GM21515 (cell line): ENCODE measurements at regions not wholly inside any gene's neighbourhood (a gene's known extent, or its start where the extent isn't known, plus 50 kb on each side); places are given as distances from the start of the nearest gene placed in this dataset.
"Not testable (repeated sequence)": the region's sequence is repeated elsewhere in the genome, so short reads cannot be mapped to it uniquely, and the experiment has no call there.

Experiments used
- ATAC-seq: cut with Tn5 transposase; IDR thresholded peaks from one replicate; pipeline ENCODE4 v1.9.1; 2021; ENCODE audit not compliant: unreplicated experiment

DNA sequence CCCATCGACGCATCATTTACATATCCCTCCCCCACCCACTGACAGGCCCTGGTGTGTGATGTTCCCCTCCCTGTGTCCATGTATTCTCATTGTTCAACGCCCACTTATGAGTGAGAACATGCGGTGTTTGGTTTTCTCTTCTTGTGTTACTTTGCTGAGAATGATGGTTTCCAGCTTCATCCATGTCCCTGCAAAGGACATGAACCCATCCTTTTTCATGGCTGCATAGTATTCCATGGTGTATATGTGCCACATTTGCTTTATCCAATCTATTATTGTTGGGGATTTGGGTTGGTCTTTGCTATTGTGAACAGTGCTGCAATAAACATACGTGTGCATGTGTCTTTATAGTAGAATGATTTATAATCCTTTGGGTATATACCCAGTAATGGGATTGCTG is 243.3 kb downstream of the TTC6 start:
- not testable (repeated sequence) for ATAC-seq

DNA sequence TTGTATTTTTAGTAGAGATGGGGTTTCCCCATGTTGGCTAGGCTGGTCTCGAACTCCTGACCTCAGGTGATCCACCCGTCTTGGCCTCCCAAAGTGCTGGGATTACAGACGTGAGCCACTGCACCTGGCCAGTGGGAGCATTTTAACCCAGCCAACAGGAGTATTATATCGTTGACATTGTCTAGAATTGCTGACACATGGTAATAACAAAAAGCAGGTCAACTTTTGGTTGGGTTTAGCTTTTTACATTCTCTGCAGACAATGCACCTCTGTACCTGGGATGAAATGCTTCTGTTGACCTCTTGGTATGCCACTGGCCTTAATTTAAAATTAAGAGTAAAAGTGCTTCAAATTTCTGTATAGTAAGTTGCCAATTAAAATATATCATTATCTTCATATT is 245.6 kb downstream of the TTC6 start:
- not testable (repeated sequence) for ATAC-seq

DNA sequence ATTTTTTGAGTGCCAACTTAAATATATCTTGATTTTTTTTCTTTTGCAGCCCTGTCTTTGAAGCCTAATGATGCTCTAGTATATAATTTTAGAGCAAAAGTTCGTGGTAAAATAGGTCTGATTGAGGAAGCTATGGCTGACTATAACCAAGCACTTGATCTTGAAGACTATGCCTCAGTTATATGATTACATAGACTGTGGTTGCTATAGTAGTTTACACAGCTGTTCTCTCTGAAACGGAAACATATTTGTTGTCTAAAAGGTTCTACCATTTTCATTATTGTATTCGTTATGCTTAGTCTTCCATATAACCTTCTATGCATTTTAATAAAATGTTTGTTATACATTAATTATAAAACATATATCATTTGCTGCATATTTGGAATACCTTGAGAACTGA is 246.7 kb downstream of the TTC6 start:
- ATAC-seq, result no peak

DNA sequence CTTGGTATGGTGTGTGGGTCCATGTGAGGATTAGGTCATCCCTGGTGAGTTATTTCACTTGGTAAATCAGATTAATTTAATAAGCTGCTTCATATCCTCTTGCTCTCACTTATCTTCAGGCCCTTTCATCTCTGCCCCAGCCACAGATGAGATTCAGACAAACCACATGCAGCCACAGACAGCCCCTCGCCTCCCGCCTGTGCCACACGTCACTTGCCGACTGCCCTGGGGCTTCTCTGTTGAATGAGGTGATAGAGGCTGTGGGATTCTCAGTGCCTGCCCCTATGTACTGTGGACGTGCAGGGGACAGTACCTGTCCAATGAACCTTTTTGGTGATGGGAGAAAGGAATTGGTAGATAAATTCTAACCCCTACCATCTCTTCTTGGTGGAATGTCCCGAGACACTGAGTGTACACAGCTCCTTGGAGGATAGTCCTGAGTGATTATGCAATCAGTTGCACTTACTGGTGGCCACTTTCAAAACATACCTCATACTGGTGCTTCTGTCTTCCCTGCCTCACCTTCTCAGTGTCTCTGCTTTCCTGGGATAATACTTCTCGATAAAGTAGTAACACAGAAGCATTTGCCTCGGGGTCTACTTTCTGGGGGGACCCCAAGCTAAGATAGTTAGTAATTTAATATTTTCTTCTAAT is 248.7 kb downstream of the TTC6 start:
- no peak for ATAC-seq

DNA sequence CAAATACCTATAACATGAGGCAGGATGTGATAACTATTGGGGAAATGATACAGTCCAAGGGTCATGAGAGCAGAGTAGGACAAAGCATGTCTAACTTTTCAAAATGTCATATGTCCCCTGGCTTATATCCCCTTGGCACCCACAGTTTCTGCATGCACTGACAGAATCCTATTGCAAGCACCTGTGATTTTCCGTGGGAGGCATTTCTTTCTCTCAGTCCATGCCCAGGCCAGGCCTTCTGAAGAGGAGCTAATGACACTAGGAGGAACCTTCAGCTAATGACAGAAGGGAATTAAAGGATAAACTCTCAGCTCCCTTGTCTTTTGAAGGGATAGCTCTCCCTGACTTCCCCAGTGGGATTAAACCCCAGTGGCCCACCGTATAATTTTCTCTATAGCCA is 249.2 kb downstream of the TTC6 start:
- ATAC-seq, result no peak

DNA sequence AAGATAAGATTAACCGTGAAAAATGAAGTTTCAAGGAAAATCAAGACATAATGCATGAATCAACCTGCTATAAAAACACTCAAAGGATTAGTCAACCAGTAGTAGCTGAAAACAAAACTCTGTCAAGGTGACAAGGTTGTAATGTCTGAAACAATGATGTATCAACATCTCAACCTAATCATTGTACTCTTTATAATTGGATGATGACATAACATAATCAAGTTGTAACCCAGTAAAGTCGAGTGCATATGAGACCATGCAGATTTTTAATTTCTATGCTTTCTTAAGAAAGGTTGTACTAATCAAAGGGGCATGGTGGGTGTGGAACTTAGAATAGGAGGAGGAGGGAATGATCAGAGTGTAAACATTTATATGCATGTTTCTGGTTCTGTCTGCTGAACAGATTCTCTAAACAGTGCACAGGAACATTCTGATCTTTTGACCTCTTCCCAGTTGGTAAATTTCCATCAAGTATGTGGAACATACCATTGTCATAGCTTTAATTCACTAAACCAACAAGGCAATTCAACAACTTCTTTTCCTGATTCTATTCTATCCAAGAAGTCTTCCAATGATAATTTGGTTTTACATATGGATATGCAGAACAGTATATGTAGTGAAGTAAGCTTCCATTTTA is 253.7 kb downstream of the TTC6 start:
- no peak for ATAC-seq

DNA sequence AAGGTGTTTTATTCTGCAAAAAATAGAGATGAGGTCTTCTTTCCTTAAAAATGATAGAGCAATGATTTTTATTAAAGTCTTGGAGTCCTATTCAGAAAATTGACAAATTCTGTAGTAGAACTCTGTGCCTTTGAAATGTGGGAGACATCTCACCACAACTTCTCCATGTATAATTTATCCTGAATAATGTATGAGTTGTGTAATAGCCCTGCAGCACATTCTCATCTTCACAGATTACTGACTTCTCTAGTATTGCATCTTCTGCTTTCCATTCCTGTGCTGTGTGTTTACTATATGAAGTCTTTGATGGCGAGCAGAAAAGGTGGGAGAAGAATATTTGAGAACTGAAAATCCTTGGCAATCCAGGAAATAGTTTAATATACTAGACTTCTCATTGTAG is 255.6 kb downstream of the TTC6 start:
- ATAC-seq, result no peak

DNA sequence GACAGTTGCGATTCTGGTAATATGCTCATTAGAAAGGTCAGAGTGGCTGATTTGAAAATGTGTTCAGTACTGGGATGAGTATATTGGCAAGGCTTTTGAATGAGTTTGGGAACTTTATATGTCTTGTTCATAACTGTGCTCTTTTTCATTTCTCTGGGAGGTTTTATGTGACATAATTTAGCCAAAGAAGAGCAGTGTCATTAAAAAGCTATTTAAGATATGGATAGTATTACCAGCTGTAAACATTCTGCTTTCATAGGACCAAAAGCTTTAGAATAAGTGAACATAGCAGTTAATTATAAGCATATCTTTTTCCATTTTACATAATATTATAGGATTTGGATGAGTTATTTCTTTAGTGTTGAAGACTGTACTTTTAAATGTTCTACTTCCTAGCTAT is 260.4 kb downstream of the TTC6 start:
- ATAC-seq, result no peak

DNA sequence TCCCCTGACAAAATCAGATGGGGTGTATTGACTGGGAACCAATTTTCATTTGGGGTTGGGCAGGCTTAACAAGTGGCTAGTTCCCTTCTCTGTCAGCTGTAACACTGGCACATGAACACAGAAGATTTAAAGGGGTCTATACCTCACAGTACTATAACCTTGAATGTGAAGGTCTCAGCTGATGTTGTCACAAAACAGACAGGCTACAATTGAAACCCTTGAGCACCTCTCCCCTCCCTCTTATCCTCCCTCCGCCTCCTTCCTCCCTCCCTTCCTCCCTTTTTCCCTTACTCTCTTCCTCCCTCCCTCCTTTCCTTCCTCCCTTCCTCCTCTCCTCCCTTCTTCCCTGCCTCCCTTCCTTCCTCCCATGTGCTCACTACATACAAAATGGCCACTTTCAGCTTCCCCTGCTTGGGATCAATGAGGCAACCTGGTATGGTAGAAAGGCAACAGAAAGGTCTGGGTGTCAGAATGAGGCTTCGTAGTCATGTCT is 262.4 kb downstream of the TTC6 start:
- ATAC-seq, result no peak

DNA sequence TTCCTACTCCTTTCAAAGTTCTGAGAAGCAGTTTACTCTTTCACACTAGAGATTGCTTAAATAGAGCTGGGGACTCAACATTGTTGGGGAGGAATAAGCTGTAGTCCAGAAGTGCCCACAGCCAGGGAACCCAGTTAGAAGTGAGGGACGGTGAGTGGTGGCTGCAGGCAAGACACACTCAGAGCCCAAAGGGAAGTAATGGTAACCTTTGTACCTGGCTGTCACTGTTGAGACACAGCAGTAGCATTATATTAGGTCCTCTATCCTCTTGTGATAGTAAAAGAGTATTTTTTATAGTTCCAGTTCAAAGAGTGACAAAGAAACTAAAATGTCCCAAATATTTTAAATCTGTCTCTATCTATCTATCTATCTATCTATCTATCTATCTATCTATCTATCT is 263.3 kb downstream of the TTC6 start:
- no peak for ATAC-seq

DNA sequence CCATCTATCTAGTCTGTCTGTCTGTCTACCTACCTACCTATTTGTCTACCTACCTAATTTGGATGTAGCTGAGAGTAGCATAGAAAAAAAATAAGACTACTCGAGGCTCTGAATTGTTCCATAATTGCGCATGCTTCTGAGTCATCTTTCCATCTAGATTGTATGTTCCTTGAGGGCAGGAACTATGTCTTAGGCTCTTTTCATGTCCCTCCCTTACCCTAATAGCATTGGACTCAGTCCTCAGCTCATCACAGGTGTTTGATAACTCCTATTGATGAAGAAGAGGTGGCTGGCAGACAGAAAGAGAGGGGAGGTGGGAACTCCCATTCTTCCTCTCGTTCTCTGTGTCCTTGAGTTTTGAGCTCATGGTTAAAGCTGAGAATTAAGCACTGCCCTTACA is 263.7 kb downstream of the TTC6 start:
- ATAC-seq, result no peak

DNA sequence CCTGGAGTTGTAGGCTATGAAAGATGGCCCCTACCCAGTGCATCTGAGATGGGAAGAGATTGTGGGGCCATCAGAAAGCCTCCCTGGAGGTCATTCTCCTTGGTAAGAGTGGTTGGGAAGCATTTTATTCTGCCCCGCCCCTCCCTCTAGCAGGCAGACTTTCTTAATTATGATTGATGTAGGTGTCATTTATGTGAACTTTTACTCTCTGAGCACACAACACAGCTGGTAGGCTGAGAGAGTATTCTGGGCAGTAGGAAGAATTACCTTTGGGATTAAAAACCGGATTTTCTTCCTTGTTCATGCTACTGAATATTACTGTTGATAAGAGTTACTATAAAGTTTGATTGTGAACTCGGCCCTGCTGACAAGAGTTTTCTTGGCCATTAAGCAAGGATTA is 266.8 kb downstream of the TTC6 start:
- no peak for ATAC-seq

DNA sequence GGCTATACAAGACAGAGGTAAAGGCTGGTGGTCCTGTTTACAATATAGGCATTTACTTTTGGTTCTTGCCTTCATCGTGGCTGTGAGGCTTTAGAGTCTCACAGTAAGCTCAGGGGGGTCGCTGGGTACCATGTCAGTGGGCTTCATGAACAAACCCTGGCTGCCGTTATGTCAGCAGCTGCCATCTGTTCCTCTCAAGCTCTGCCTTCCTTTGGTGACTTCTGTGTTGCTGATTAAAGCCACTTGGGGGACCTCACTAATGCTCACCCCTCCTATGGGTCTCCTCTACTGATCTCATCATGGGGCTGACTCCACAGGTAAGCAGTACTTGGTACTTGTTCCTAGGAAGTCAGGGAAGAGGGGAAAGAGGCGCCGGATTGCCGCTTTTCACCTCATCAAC is 268.7 kb downstream of the TTC6 start:
- no peak for ATAC-seq

DNA sequence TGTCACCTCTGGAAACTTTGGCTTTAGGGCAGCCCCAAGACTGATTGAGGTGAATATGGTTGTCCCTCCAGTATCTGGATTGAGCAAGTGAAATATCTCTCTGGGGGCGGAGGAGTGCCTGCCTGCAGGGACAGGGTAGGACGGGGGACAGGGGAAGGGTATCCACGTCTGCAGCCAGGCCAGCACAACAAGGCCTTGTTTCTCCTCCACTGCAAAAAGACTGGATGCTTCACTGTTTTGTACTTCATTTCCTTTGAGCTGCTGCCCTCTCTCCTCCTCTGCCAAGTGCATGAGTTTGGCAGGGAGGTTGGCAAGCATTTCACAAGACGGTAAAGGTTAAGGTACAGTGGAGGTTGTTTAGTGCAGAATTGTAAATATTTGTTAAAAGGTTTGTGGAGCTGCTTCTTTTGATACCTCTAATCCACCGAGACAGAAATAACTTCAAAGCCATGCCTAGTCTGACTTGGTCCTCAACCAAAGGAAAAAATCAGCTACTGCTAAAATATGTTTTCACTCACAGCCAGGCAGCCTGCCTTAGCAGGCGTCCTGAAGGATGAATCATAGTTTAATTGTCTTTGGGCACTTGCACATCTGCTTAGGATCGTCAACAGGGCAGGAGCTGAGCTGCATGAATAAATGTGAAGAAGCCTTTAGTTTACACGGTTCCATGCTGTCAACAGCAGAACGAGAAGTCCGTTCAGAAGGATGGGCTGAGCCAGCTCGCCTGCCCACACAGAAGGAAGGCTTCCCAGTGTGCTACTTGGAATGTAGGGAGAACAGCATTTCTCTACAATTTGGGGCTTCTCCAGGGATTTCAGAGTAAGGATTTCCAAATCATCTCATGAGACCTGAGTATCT is 269.7 kb downstream of the TTC6 start:
- no peak for ATAC-seq

DNA sequence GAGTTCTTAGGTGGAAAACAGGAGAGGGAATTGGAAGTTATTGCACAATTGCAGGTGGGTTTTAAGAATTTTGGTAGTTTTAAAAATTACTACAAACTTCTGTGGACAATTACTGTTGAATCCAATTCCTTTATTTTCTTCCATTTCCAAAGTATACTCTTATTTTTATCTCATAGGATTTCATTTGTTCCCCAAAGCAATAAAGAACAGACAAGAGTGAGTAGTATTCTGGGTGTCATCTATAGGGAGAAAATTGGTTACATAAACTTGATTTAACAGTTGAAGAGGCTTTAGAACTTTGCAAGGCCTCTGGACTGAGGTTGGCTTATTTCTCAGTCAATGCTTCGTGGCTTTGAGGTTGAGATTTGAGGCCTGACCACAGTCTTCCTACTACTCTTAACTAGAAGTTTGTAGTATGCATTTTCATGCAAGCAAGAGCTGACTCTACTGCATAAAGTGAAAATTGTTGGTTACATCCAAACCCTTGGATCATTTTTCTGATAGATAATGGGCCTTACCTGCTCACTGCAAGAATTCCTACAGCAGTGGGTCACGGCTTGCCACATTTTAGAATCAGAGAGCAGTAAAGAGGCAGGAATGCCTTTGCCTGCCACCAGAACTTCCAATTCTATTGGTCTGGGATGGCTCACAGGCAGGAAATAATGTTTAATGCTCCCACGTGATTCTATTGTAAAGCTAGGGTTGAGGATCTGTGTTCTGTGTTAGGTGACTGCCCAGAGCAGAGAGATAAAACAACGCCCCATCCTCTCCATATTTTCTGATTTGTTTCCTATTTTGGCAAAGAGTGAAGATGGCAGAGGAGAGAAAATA is 270.5 kb downstream of the TTC6 start:
- no peak for ATAC-seq

DNA sequence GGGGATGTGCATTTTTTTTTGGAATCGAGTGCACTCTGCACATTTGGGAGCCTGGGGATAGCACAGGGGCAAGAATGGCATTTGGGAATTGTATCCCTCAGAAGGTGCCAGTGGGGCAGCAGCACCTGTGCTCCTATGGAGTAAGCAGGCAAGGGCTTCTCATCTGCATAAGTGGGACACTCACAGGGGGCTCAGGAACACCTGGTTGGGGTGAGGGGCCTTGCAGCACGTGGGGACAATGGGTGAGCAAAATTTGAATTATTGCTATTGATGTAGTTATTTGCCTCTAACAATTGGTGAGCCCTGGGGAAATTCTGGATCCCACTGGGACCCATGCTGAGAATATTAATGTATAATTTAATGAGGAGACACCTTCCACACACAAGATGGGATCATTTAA is 274.2 kb downstream of the TTC6 start:
- ATAC-seq, result no peak

DNA sequence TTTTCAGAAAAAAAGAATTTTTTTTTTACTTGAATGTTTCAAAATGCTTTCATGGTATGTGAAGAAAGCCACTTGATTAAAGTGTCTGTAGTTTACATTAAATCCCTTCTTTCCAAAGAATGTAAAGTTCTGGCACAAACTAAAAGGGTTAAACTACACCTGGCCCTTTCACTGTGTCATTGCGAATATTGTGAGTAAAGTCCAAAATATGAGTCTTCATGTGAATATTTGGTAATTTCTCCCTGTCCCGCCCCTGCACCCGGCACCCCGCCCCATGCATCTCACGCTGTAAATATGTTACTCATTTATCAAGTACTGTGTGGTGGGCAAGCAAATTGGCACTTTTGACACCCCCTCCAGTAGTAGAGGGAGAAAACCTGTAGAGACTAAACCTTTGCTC is 274.7 kb downstream of the TTC6 start:
- ATAC-seq, result no peak

DNA sequence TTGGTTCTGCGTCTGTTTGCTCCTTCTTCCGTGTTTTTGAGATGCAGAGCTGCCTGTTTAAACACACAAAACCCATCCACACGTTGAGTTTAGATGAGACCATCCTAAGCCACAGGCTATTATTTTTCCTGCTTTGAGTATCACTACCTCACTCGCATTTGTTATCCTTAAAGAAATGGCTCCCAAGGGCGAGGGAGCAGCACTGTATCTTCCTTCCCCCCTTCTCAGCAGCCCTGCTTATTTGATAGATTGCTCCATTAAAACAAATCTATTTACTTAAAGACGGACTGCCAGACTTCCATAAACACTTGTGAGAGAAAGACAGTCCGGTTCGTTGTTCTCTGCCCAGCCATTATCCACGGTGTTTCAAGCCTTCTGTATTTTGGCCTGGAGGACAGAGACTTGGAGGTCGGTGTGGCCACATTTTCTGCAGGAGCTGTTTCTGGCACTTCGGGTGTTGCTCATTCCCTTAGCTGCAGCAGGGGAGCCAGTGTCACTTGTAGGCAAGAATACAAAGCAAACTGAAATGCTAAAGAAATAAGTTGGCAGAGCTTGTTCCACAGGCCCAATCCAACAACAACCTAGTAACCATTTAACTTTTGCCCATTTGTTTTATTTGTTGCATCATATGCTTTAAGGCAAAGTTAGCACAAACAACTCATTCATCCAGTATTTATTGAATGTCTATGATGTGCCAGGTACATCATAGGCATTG is 275.4 kb downstream of the TTC6 start:
- no peak for ATAC-seq

DNA sequence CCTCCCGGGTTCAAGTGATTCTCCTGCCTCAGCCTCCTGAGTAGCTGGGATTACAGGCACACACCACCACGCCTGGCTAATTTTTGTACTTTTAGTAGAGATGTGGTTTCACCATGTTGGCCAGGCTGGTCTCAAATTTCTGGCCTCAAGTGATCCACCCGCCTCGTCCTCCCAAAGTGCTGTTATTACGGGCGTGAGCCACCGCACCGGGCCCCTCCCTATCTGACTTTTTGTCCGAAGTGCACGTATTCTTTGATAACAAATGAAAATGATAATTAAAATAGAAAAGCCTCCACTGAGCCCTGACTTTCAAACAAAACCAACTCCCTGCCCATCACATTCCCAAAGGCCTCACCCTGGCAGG is 278.6 kb downstream of the TTC6 start:
- ATAC-seq, result not testable (repeated sequence)

DNA sequence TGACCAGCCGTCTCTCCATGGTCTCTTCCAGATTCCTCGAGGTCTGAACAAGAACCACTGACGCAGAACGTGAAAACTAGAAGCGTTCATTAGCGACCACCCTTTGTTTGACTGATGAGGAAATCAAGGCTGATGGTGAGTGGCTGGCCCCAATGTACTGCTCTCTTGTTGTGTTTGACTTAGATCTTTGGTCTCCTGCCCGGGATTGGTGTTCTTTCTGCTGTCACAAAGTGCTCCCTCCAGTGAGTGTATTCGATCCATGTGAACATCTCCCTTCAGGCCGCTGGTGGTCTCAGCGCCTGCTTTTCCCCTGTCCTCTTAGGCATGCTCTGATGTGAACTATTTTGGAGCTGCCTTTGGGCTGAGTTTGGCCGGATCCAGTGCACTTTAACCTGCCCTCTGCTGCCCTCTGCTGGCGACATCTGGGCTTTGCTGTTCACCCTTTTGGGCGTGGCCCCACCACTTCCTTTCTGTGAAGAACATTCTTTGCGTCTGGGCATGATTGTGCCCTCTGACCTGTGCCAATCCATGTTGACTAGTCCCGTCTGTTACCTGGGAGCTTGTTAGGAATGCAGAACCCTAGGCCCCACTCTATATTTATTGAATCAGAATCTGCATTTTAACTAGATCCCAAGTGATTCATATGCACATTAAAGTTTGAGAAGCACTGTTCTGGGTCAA is 279.1 kb downstream of the TTC6 start:
- peak; percentile 94 for ATAC-seq
